ENCODE measurements at regions not wholly inside any gene's neighbourhood (a gene's known extent, or its start where the extent isn't known, plus 50 kb on each side); places are given as distances from the start of the nearest gene placed in this dataset.

- TF ChIP-seq CTCF (IDR thresholded peaks at IDR 0.05) (no peak), POLR2A (IDR thresholded peaks at IDR 0.05) (no peak)
These were observed 468.1 kb upstream of the MANEA start for GRCh38 chr6:95109212-95109611.

Measured in thyroid gland (tissue), 4 donors.